ENCODE measurements at regions not wholly inside any gene's neighbourhood (a gene's known extent, or its start where the extent isn't known, plus 50 kb on each side); places are given as distances from the start of the nearest gene placed in this dataset.

DNA sequence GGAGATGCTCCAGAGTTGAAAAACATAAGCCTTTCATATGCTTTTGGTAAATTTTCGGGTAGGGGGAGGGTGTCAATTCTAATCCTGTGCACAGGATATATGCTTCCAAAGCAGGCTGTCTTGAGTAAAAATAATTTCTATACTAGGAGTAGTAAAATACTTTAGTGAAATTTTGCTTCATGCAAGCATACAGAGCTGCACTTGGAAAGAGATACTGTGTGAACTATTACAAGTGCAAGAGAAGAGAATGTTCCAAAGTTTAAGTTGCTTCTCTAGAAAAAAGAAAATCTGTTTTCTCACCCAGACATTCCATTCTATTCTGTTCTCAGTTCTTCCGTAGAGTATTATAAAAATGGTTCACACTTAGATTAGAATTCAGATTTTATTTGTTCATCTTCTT, 324.6 kb upstream of the AADAT start:
- no peak overlapping the region for H3K27ac Mint-ChIP-seq (ENCODE audit: unreplicated experiment)
- no peaks in the 10 kb centered on the region for H3K27me3 Mint-ChIP-seq (ENCODE audit: low read depth)
- no peak overlapping the region for H3K4me3 Mint-ChIP-seq
- peaks cover 19% of the 10 kb centered on the region for H3K4me1 Mint-ChIP-seq
- DNase-seq (ENCODE audit: low read depth, low spot score) = no peak
- H3K36me3 Mint-ChIP-seq (ENCODE audit: low read depth) = no peaks in the 10 kb centered on the region
- peaks cover 2% of the 10 kb centered on the region for H3K9me3 Mint-ChIP-seq
- TF ChIP-seq, protein P1, sequence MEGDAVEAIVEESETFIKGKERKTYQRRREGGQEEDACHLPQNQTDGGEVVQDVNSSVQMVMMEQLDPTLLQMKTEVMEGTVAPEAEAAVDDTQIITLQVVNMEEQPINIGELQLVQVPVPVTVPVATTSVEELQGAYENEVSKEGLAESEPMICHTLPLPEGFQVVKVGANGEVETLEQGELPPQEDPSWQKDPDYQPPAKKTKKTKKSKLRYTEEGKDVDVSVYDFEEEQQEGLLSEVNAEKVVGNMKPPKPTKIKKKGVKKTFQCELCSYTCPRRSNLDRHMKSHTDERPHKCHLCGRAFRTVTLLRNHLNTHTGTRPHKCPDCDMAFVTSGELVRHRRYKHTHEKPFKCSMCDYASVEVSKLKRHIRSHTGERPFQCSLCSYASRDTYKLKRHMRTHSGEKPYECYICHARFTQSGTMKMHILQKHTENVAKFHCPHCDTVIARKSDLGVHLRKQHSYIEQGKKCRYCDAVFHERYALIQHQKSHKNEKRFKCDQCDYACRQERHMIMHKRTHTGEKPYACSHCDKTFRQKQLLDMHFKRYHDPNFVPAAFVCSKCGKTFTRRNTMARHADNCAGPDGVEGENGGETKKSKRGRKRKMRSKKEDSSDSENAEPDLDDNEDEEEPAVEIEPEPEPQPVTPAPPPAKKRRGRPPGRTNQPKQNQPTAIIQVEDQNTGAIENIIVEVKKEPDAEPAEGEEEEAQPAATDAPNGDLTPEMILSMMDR (conservative IDR thresholded peaks at IDR 0.05) = no peak

DNA sequence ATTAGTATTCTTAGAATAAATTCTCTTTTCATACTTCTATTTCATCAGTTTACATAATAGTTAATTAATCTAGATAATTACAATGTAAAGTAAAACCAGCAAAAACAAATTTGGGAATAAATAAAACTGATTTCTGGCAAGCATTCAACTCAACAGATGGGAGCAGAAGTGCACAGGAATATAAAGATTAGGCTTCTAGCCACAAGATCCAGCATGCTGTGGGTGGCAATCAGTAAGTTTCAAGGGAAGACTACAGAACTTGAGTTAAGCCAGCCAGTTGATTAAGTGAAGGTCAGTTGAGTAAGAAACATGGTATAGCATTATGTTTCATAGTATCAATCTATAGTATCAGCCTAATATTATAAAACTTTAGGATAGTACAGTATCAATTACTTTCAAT, 324.2 kb upstream of the AADAT start:
- Mint-ChIP-seq H3K27me3 (ENCODE audit: low read depth) (no peaks in the 10 kb centered on the region), H3K4me3 (no peak overlapping the region), H3K4me1 (peaks cover 19% of the 10 kb centered on the region), H3K36me3 (ENCODE audit: low read depth) (no peaks in the 10 kb centered on the region), H3K9me3 (no peaks in the 10 kb centered on the region), H3K27ac (ENCODE audit: unreplicated experiment) (no peak overlapping the region)
- DNase-seq (ENCODE audit: low read depth, low spot score) = no peak
- TF ChIP-seq, protein P1 (conservative IDR thresholded peaks at IDR 0.05) = no peak

GRCh38 chr4:170400361-170400760, 310.6 kb upstream of the AADAT start:
- no peaks in the 10 kb centered on the region for H3K27me3 Mint-ChIP-seq (ENCODE audit: low read depth)
- H3K9me3 Mint-ChIP-seq = peaks cover 14% of the 10 kb centered on the region
- TF ChIP-seq, protein P1 (conservative IDR thresholded peaks at IDR 0.05) = no peak
- DNase-seq (ENCODE audit: low read depth, low spot score) = no peak
- H3K36me3 Mint-ChIP-seq (ENCODE audit: low read depth) = no peaks in the 10 kb centered on the region
- no peak overlapping the region for H3K27ac Mint-ChIP-seq (ENCODE audit: unreplicated experiment)
- no peak overlapping the region for H3K4me3 Mint-ChIP-seq
- H3K4me1 Mint-ChIP-seq = no peaks in the 10 kb centered on the region

DNA sequence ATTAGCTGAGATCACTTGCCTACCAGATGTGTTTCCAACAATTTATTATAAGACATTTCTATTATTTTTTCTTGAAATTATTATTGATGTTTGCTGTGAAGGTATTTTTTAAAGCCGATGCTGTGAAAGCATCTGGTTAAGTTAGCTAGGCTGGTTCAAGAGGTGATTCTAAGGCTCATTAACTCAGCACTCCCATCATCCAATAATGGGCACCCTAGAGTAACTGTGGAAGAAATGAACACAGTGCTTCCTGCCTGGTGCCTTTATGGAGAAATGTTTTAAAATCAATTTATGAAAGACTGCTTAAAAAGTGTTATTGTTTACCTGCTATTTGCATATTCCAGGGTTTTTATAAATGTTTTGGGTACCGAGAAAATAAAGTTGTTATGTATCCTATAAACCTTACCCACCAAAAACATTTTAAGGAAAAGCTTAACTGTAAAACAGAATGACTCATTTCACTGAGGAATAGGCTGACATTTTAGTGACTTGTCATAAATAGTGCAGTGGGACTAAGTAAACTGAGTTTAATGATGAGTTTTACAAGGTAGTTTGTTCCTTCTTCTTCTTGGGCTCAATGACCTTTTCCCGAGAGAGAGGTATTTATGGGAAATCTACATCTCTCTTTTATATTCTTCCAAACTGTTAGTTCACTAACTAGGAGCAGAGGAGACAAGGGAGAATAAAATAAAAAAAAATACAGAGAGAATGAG, 310.0 kb upstream of the AADAT start:
- no peak overlapping the region for H3K27ac Mint-ChIP-seq (ENCODE audit: unreplicated experiment)
- H3K4me1 Mint-ChIP-seq = no peaks in the 10 kb centered on the region

DNA sequence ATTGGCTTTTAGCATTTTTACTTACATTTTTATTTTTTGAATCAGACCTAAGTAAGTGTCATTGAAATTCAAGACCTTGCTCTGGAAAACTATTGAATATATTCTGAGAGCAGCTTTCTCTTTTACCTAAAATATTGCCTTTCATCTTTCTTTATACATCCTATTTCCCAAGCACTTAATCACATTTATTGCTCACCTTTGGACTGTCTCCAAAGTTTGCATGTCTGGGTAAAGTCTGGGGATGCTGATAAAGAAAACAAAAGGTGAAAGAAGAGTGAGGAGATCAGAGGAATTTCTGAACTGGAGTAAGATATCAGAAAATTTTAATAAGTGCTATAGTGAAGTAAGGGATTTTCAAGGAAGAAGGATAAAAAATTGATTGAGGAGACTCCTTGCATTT, 308.5 kb upstream of the AADAT start:
- Mint-ChIP-seq H3K27ac (ENCODE audit: unreplicated experiment) (no peak overlapping the region), H3K4me1 (no peaks in the 10 kb centered on the region), H3K27me3 (ENCODE audit: low read depth) (no peaks in the 10 kb centered on the region), H3K4me3 (no peak overlapping the region), H3K9me3 (peaks cover 9% of the 10 kb centered on the region), H3K36me3 (ENCODE audit: low read depth) (no peaks in the 10 kb centered on the region)
- TF ChIP-seq, protein P1 (conservative IDR thresholded peaks at IDR 0.05) = no peak
- DNase-seq (ENCODE audit: low read depth, low spot score) = no peak

More for the DNA sequence above, 310.0 kb upstream of the AADAT start:
- H3K4me3 Mint-ChIP-seq = no peak overlapping the region
- TF ChIP-seq, protein P1 (conservative IDR thresholded peaks at IDR 0.05) = no peak
- no peaks in the 10 kb centered on the region for H3K27me3 Mint-ChIP-seq (ENCODE audit: low read depth)
- DNase-seq (ENCODE audit: low read depth, low spot score) = no peak
- H3K9me3 Mint-ChIP-seq = peaks cover 14% of the 10 kb centered on the region
- H3K36me3 Mint-ChIP-seq (ENCODE audit: low read depth) = no peaks in the 10 kb centered on the region
